Neural cell (in vitro differentiated cells): ENCODE measurements at regions not wholly inside any gene's neighbourhood (a gene's known extent, or its start where the extent isn't known, plus 50 kb on each side); places are given as distances from the start of the nearest gene placed in this dataset.

Source experiments
- H2AFZ ChIP-seq: fragments of 200-600, 300-800 bp; sonication (generic), shearing (Covaris generic); 2 replicates; pipeline ENCODE4 v1.6.0; 2014; ENCODE audit warnings: low read depth, mild to moderate bottlenecking, antibody characterized with exemption, low read length, moderate library complexity
- H3F3A ChIP-seq: fragments of 200-600 bp; shearing (Covaris generic); 2 replicates; pipeline ENCODE4 v1.6.1; 2016; ENCODE audit warnings: mild to moderate bottlenecking, moderate library complexity, mixed read lengths, antibody characterized with exemption, low read length; ENCODE audit not compliant: insufficient read depth, poor library complexity, severe bottlenecking
- H3K27ac ChIP-seq: fragments of 200-600, 300-800 bp; sonication (generic), shearing (Covaris generic); 2 replicates; pipeline ENCODE4 v1.5.1; 2014; ENCODE audit warnings: mild to moderate bottlenecking, low read length, moderate library complexity
- H3K27me3 ChIP-seq: fragments of 300-800, 200-600 bp; sonication (generic), shearing (Covaris generic); 2 replicates; pipeline ENCODE4 v1.6.0; 2014; ENCODE audit warnings: mild to moderate bottlenecking, low read depth, low read length, moderate library complexity; ENCODE audit not compliant: insufficient read depth
- H3K36me3 ChIP-seq: fragments of 300-800, 200-600 bp; sonication (generic), shearing (Covaris generic); 2 replicates; pipeline ENCODE4 v1.5.1; 2014; ENCODE audit warnings: mild to moderate bottlenecking, antibody characterized with exemption, low read length, moderate library complexity; ENCODE audit not compliant: insufficient read depth
- H3K4me2 ChIP-seq: fragments of 300-800, 200-600 bp; sonication (generic), shearing (Covaris generic); 2 replicates; pipeline ENCODE4 v1.6.0; 2014; ENCODE audit warnings: mild to moderate bottlenecking, low read length
- H3K4me3 ChIP-seq: fragments of 300-800, 200-600 bp; sonication (generic), shearing (Covaris generic); 2 replicates; pipeline ENCODE4 v1.5.1; 2014; ENCODE audit warnings: mild to moderate bottlenecking, low read length, moderate library complexity
- H3K79me2 ChIP-seq: fragments of 200-600 bp; shearing (Covaris generic); replicated peaks from 2 replicates; pipeline ENCODE4 v1.6.0; 2014; ENCODE audit warnings: mild to moderate bottlenecking, low read length, moderate library complexity; ENCODE audit not compliant: insufficient read depth
- H3K9ac ChIP-seq: fragments of 300-800, 200-600 bp; sonication (generic), shearing (Covaris generic); 2 replicates; pipeline ENCODE4 v1.6.1; 2016; ENCODE audit warnings: mild to moderate bottlenecking, low read length, mixed read lengths
- H3K9me2 ChIP-seq: fragments of 200-600 bp; shearing (Covaris generic); 2 replicates; pipeline ENCODE4 v1.6.1; 2016; ENCODE audit warnings: mild to moderate bottlenecking, low read length, mixed read lengths; ENCODE audit not compliant: insufficient read depth
- H3K9me3 ChIP-seq: fragments of 200-600, 300-800 bp; sonication (generic), shearing (Covaris generic); 2 replicates; pipeline ENCODE4 v1.6.1; 2016; ENCODE audit warnings: mild to moderate bottlenecking, mixed run types, low read length, moderate library complexity, mixed read lengths
- H4K20me1 ChIP-seq: fragments of 200-600 bp; shearing (Covaris generic); 2 replicates; pipeline ENCODE4 v1.6.1; 2016; ENCODE audit warnings: mild to moderate bottlenecking, mixed run types; ENCODE audit not compliant: insufficient read depth
- CTCF ChIP-seq: fragments of 450-650 bp; IDR thresholded peaks from 2 replicates; pipeline ENCODE4 v1.5.1; 2014; ENCODE audit warnings: antibody characterized with exemption, mild to moderate bottlenecking, moderate library complexity; ENCODE audit not compliant: poor library complexity, severe bottlenecking
- EP300 ChIP-seq: fragments of 450-650 bp; conservative IDR thresholded peaks from 2 replicates; pipeline ENCODE4 v1.6.1; 2014; ENCODE audit warnings: antibody characterized with exemption, mild to moderate bottlenecking, moderate library complexity; ENCODE audit not compliant: poor library complexity, severe bottlenecking
- EZH2 ChIP-seq: fragments of 200-600, 300-800 bp; shearing (Covaris generic), sonication (generic); IDR thresholded peaks from 2 replicates; pipeline ENCODE4 v1.6.1; 2014; ENCODE audit warnings: antibody characterized with exemption, low read length, borderline replicate concordance, mild to moderate bottlenecking; ENCODE audit not compliant: insufficient read depth, poor library complexity, severe bottlenecking
- MXI1 ChIP-seq: fragments of 450-650 bp; conservative IDR thresholded peaks from 2 replicates; pipeline ENCODE4 v1.6.1; 2014; ENCODE audit warnings: antibody characterized with exemption, mild to moderate bottlenecking; ENCODE audit not compliant: poor library complexity, severe bottlenecking
- POLR2AphosphoS5 ChIP-seq: IDR thresholded peaks from 2 replicates; pipeline ENCODE4 v1.6.1; 2012
- RAD21 ChIP-seq: fragments of 450-650 bp; conservative IDR thresholded peaks from 2 replicates; pipeline ENCODE4 v1.6.1; 2014; ENCODE audit warnings: antibody characterized with exemption, mild to moderate bottlenecking, moderate library complexity
- REST ChIP-seq: IDR thresholded peaks from 2 replicates; pipeline ENCODE4 v1.6.1; 2012; ENCODE audit warnings: borderline replicate concordance
- SMC3 ChIP-seq: fragments of 450-650 bp; conservative IDR thresholded peaks from 2 replicates; pipeline ENCODE4 v1.6.1; 2014; ENCODE audit warnings: antibody characterized with exemption, mild to moderate bottlenecking, moderate library complexity; ENCODE audit not compliant: poor library complexity
- TAF1 ChIP-seq: IDR thresholded peaks from 2 replicates; pipeline ENCODE4 v1.6.1; 2012; ENCODE audit warnings: low read depth

- Histone ChIP-seq H3K9ac (no peak overlapping the region), H4K20me1 (no peaks in the 10 kb centered on the region), H3F3A (no peaks in the 10 kb centered on the region), H3K27ac (no peak overlapping the region), H3K4me2 (no peak overlapping the region), H3K4me3 (no peak overlapping the region), H3K27me3 (no peaks in the 10 kb centered on the region), H3K9me2 (no peaks in the 10 kb centered on the region), H3K9me3 (no peaks in the 10 kb centered on the region), H3K79me2 (no peaks in the 10 kb centered on the region), H2AFZ (no peak overlapping the region), H3K36me3 (no peaks in the 10 kb centered on the region)
- TF ChIP-seq SMC3 = no peak
- no peak for TF ChIP-seq EP300
- no peak for TF ChIP-seq RAD21
- no peak for TF ChIP-seq EZH2
- TF ChIP-seq REST = no peak
- no peak for TF ChIP-seq POLR2AphosphoS5
- no peak for TF ChIP-seq CTCF
- TF ChIP-seq TAF1 = no peak
- TF ChIP-seq MXI1 = no peak
Observed at GRCh38 chr21:35424122-35424521, 375.0 kb upstream of the RUNX1 start.

GRCh38 chr21:35423709-35424108 is 374.6 kb upstream of the RUNX1 start:
- H3F3A ChIP-seq = no peaks in the 10 kb centered on the region
- H4K20me1 ChIP-seq = no peaks in the 10 kb centered on the region
- TF ChIP-seq TAF1 (no peak), SMC3 (no peak), MXI1 (no peak), REST (no peak), POLR2AphosphoS5 (no peak), RAD21 (no peak), CTCF (no peak), EP300 (no peak), EZH2 (no peak)
- no peak overlapping the region for H3K9ac ChIP-seq
- no peak overlapping the region for H3K4me3 ChIP-seq
- no peak overlapping the region for H3K4me2 ChIP-seq
- no peaks in the 10 kb centered on the region for H3K9me2 ChIP-seq
- no peak overlapping the region for H2AFZ ChIP-seq
- no peak overlapping the region for H3K27ac ChIP-seq
- no peaks in the 10 kb centered on the region for H3K9me3 ChIP-seq
- no peaks in the 10 kb centered on the region for H3K79me2 ChIP-seq
- no peaks in the 10 kb centered on the region for H3K36me3 ChIP-seq
- H3K27me3 ChIP-seq = no peaks in the 10 kb centered on the region
